Stimulated activated CD4-positive, alpha-beta T cell treated with anti-CD3 and anti-CD28 coated beads, Interleukin-2, amount 100 ng/mL, for 48 hours (primary cell): ENCODE measurements at regions not wholly inside any gene's neighbourhood (a gene's known extent, or its start where the extent isn't known, plus 50 kb on each side); places are given as distances from the start of the nearest gene placed in this dataset.
"Not testable (repeated sequence)": the region's sequence is repeated elsewhere in the genome, so short reads cannot be mapped to it uniquely, and the experiment has no call there.

ENCODE experiments used
- DNase-seq, 2 donors: peaks; one replicate each; pipeline ENCODE4 v3.0.0-alpha.2; 2020

DNA sequence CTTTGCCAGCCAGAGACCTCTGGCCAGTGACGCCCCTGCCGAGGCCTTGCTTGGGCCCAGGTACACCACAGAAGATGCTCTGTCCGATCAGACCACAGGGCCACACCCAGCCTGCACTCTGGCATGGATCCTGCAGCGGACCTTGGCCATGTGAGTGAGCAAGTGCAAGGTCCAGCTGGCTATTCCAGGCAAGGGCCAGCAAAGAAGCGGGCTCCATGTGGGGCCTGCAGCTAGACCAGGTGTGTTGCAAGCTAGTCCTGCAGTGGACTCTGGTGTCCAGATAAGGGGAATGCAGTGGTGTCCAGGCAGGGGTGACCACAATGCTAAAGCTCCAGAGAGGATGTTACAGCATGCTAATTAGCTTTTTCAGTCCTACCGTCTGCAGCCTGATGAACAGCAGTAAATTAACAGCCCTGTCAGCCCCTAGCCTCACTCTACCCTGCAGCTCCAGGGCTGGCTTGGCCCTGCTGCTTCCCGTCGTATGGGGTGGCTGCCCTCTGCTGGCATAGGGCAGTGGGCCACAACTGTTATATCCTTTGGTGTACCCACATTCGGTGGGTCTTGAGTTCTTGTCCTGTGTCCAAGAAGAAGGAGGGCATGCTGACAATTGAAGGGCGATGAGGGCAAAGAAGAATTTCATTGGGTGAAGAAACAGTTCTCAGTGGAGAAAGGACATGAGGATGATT, 284.5 kb upstream of the POU5F2 start:
- no peak for DNase-seq

DNA sequence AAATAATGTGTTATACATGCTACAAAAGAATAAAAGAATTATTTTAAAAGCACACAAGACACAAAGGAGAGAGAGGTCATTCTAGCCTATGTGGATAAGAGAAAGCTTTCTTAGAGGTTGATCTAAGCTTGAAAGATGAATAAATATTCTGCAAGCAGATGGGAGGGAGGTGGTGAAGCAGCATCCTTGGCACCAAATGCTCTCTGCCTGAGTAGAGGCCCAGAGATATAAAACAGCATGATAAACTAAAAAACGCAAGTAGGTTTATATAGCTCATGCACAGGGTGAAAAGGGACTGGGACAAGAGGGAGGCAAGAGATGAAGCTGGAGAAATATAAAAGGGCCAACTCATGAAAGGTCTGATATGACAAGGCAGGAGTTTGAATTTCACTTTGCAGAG, 283.2 kb upstream of the POU5F2 start:
- no peak for DNase-seq

- DNase-seq: no peak
These were observed 282.7 kb upstream of the POU5F2 start for GRCh38 chr5:94024101-94024500.

GRCh38 chr5:94021246-94021645, 279.8 kb upstream of the POU5F2 start:
- DNase-seq: no peak

- DNase-seq: no peak
These were observed 276.2 kb upstream of the POU5F2 start for GRCh38 chr5:94017579-94017978.

GRCh38 chr5:94010814-94011213, 269.4 kb upstream of the POU5F2 start:
- DNase-seq: no peak

GRCh38 chr5:94009161-94009560, 267.8 kb upstream of the POU5F2 start:
- DNase-seq: no peak

DNA sequence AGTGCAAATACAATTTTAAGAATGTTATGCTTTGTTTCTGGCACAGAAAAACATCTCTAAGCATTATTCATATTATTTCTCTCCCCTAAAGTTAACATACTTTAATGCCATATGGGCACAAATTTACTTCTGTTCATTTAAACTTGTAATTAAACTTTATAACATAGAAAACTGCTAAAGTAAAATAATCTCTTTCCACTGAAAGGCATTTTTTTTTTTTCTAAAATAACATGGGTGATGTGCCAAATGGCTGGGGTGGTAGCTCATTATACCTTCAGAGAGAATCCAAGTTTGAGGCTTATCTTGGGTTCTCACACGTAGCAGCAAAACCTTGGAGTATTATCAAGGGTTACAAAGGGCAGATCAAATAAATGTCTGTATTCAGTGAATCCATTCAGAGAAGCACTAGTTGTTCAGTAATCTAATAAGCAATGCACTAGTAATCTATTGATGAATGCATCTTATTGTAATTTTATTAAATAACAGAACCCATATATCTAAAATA, 257.6 kb upstream of the POU5F2 start:
- DNase-seq: no peak

DNA sequence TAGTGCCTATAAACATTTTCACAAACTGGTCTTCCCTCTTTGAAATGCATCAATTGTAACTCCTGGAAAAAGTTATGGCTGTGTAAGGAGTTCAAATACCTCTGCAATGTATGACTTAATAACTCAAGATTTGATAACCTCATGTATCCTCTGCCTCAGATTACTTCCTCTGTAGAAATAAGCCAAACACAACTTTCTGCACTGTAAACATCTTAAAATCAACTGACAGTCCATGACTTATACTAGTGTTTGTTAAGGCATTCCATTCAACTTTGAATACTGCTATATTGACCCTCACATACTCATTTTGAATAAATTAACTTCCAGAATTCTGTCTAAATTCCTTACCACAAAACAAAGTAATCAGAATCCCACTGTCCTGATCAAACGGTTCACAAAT, 256.2 kb upstream of the POU5F2 start:
- DNase-seq: no peak

GRCh38 chr5:93995126-93995621, 253.8 kb upstream of the POU5F2 start:
- no peak for DNase-seq

DNA sequence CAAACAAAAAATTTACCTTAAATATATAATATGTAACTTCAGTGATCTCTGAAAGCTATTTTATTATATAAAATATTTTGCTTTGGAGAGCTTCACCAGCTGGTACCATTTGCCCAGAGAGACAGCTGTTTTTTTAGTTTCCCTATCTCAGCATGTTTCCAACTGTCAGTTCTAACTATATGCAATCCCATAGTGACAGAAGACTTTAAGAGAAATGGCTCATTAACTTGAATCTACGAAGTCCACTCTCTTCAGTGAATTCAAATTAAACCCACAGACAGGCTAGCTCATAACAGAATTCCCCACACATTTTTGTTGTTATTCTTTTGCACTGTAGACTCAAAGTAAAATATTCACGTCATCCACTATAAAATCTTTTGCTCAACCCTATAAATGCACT, 251.8 kb upstream of the POU5F2 start:
- no peak for DNase-seq

GRCh38 chr5:93990504-93991070, 249.2 kb upstream of the POU5F2 start:
- no peak for DNase-seq

- not testable (repeated sequence) for DNase-seq
These were observed 244.7 kb upstream of the POU5F2 start for GRCh38 chr5:93985940-93986570.

- no peak for DNase-seq
These were observed 236.8 kb upstream of the POU5F2 start for GRCh38 chr5:93978222-93978621.

DNA sequence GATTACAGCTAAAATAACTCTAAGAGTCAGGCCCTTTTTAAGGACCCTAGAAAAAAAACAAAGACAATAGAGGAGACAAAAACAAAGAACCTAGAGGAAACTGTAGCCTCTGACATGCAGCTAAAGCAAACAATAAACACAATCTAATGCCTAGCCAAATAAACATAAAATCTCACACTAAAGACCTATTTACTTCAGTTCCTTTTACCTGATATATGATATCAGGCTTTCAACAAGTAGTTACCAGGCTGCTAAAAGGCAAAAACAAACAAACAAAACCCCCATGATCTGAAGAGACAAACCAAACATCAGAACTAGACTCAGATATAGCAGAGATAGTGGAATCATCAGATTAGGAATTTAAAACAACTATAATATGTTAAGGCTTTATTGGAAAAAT, 226.5 kb upstream of the POU5F2 start:
- no peak for DNase-seq

DNA sequence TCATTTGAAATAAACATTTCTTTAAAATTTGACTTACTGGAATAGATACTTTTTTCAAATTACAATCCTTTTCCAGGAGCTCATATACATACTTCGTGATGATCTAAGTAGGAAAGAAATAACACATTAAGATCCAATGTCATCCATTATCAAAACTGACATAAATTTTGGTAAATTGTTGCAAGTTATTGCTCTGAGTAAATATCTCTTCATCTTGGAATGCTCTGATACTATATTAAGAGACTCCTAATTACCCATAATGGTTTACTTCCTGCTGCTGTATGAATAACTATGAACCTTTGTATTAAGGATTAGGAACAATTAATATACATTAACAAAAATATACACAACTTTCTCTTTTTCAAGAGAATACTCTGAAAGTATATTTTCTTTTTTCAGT, 223.0 kb upstream of the POU5F2 start:
- DNase-seq: no peak

DNA sequence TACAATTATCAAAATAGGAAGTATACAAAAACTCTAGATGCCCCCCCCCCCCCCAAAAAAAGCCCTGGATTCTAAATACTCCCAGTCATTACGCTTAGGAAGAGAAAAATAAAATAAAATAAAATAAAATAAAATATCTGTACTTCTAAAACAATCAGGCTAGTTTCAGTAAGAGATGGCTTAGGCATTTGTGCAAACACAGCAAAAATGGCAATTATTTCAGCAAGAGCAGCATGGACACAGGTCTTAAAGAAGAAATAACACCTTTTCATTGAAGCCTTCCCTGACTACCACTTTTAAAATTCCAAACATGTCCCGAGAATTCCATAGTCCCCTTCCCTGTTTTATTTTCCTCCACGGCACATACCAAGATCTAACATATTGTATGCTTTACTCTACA, 218.6 kb upstream of the POU5F2 start:
- DNase-seq: no peak

- DNase-seq: no peak
These were observed 214.6 kb upstream of the POU5F2 start for GRCh38 chr5:93956006-93956405.

DNA sequence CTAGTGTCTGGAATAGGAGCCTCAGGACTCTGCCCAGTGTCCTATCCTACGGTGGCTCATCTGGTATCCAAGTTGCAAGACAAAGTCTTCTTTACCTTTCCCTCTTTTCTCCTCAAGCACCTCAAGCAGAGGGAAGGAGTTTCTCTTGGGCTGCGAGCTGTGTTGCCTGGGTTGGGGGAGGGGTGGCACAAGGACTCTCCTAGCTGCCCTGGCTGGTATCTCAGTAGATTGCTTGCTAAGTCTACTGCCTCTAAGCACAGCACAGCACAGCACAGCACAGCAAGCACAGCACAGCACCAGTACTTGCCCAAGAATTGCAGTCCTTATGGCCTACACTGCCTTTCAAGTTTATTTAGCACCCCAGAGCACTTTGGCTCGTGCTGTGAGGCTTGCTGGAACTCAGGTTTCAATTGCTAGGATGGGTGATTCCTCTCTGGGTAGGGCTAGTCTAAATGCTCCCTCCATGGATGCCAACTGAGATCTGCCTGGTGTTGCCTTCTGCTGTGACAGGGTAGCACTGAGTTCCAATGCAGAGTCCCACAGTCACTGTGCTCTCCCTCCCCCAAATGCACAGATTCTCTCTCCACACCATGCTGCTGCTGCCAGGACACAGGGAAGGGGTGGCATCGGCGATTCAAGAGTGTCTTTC, 213.1 kb upstream of the POU5F2 start:
- no peak for DNase-seq

- DNase-seq: no peak
These were observed 212.0 kb upstream of the POU5F2 start for GRCh38 chr5:93953442-93953841.

DNA sequence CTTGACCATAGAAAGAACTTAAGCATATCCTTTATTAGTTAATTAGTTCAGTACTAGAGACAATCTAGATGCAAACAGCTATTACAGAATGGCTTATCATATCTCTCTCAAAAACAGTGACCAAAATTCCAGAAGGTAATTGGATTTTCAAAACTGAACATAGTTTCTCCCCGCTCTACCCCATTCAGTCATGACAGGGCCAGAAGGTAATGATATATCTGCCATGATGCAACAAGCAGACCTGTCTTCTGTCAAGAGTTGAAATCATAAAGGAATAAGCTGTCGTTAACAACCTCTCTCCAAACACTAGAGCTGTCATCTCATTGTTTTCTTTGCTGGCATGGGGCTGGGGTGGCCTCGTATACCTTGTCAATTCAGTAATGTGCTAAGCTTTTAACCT, 200.5 kb upstream of the POU5F2 start:
- DNase-seq: no peak

DNA sequence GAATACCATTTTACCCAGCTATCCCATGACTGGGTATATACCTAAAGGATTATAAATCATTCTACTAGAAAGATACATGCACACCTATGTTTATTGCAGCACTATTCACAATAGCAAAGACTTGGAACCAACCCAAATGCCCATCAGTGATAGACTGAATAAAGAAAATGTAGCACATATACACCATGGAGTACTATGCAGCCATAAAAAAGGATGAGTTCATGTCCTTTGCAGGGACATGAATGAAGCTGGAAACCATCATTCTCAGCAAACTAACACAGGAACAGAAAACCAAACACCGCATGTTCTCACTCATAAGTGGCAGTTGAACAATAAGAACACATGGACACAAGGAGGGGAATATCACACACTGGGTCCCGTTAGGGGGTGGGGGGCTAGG, 191.9 kb upstream of the POU5F2 start:
- DNase-seq: not testable (repeated sequence)

GRCh38 chr5:93930098-93930497, 188.7 kb upstream of the POU5F2 start:
- no peak for DNase-seq

- DNase-seq: no peak
These were observed 187.7 kb upstream of the POU5F2 start for GRCh38 chr5:93929131-93929530.
